ENCODE measurements at regions not wholly inside any gene's neighbourhood (a gene's known extent, or its start where the extent isn't known, plus 50 kb on each side); places are given as distances from the start of the nearest gene placed in this dataset.

- CTCF ChIA-PET = no interaction called here
- no peaks in the 10 kb centered on the region for H3K36me3 ChIP-seq (ENCODE audit: control insufficient read depth, insufficient read depth, low read length)
- no peaks in the 10 kb centered on the region for H3K27me3 ChIP-seq (ENCODE audit: control insufficient read depth, insufficient read depth, low read length)
- TF ChIP-seq CTCF (IDR thresholded peaks at IDR 0.05; ENCODE audit: insufficient read depth, low read depth, low read length) = no peak
- no peak for DNase-seq (ENCODE audit: low read depth)
- no peak overlapping the region for H3K4me3 ChIP-seq (ENCODE audit: low read depth, low read length)
- POLR2A ChIA-PET = no interaction called here
Measured at GRCh38 chr4:81850701-81851100, 379.0 kb upstream of the RASGEF1B start.

GRCh38 chr4:81845761-81846160 lies 374.1 kb upstream of the RASGEF1B start:
- no peaks in the 10 kb centered on the region for H3K36me3 ChIP-seq (ENCODE audit: control insufficient read depth, insufficient read depth, low read length)
- DNase-seq (ENCODE audit: low read depth) = no peak
- POLR2A ChIA-PET = no interaction called here

GRCh38 chr4:81845273-81845672 lies 373.6 kb upstream of the RASGEF1B start:
- H3K27me3 ChIP-seq (ENCODE audit: control insufficient read depth, insufficient read depth, low read length) = no peaks in the 10 kb centered on the region
- H3K4me3 ChIP-seq (ENCODE audit: low read depth, low read length) = no peak overlapping the region
- no peaks in the 10 kb centered on the region for H3K36me3 ChIP-seq (ENCODE audit: control insufficient read depth, insufficient read depth, low read length)
- TF ChIP-seq CTCF (IDR thresholded peaks at IDR 0.05; ENCODE audit: insufficient read depth, low read depth, low read length) = no peak
- DNase-seq (ENCODE audit: low read depth) = no peak
- CTCF ChIA-PET = interaction anchor here (1.0 to 2.6 kb wide), 6 partner anchors 11 to 446 kb away, joined by 3 to 19 read pairs (median 6); no protein-coding TSS in a partner anchor
- POLR2A ChIA-PET = no interaction called here

More at GRCh38 chr4:81845761-81846160, 374.1 kb upstream of the RASGEF1B start:
- TF ChIP-seq CTCF (IDR thresholded peaks at IDR 0.05; ENCODE audit: insufficient read depth, low read depth, low read length) = no peak
- no peaks in the 10 kb centered on the region for H3K27me3 ChIP-seq (ENCODE audit: control insufficient read depth, insufficient read depth, low read length)
- H3K4me3 ChIP-seq (ENCODE audit: low read depth, low read length) = no peak overlapping the region
- CTCF ChIA-PET = interaction anchor here (1.0 to 2.6 kb wide), 4 partner anchors 12 to 381 kb away, joined by 3 to 19 read pairs (median 10); no protein-coding TSS in a partner anchor

GRCh38 chr4:81844717-81845116 lies 373.0 kb upstream of the RASGEF1B start:
- ChIA-PET CTCF (interaction anchor here (0.5 to 2.6 kb wide), 12 partner anchors 10 to 467 kb away, joined by 3 to 19 read pairs (median 4); no protein-coding TSS in a partner anchor), POLR2A (no interaction called here)
- H3K27me3 ChIP-seq (ENCODE audit: control insufficient read depth, insufficient read depth, low read length) = no peaks in the 10 kb centered on the region
- peak; percentile 9 for DNase-seq (ENCODE audit: low read depth)
- H3K4me3 ChIP-seq (ENCODE audit: low read depth, low read length) = no peak overlapping the region
- peak; percentile 68 for TF ChIP-seq CTCF (IDR thresholded peaks at IDR 0.05; ENCODE audit: insufficient read depth, low read depth, low read length)
- no peaks in the 10 kb centered on the region for H3K36me3 ChIP-seq (ENCODE audit: control insufficient read depth, insufficient read depth, low read length)

GRCh38 chr4:81839347-81840042 lies 367.8 kb upstream of the RASGEF1B start:
- H3K36me3 ChIP-seq (ENCODE audit: control insufficient read depth, insufficient read depth, low read length) = no peaks in the 10 kb centered on the region
- H3K27me3 ChIP-seq (ENCODE audit: control insufficient read depth, insufficient read depth, low read length) = no peaks in the 10 kb centered on the region
- no peak overlapping the region for H3K4me3 ChIP-seq (ENCODE audit: low read depth, low read length)
- no peak for TF ChIP-seq CTCF (IDR thresholded peaks at IDR 0.05; ENCODE audit: insufficient read depth, low read depth, low read length)
- DNase-seq (ENCODE audit: low read depth) = no peak
- ChIA-PET CTCF (interaction anchor here (0.6 kb wide), 1 partner anchor 1529 kb away, joined by 3 read pairs; no protein-coding TSS in a partner anchor), POLR2A (no interaction called here)

All from BJ (cell line).